ENCODE measurements at regions not wholly inside any gene's neighbourhood (a gene's known extent, or its start where the extent isn't known, plus 50 kb on each side); places are given as distances from the start of the nearest gene placed in this dataset.

- Histone ChIP-seq H3K36me3 (ENCODE audit: insufficient read depth, low read length) (no peaks in the 10 kb centered on the region), H3K27ac (ENCODE audit: low read depth, low read length) (no peak overlapping the region), H3K27me3 (ENCODE audit: insufficient read depth, low read length) (no peaks in the 10 kb centered on the region), H3K9me3 (ENCODE audit: insufficient read depth, low read depth, low read length) (no peaks in the 10 kb centered on the region), H3K4me1 (ENCODE audit: insufficient read depth, low read length) (no peaks in the 10 kb centered on the region), H3K9ac (ENCODE audit: low read depth, low read length) (no peak overlapping the region), H3K4me3 (ENCODE audit: low read length) (no peak overlapping the region)
- no CpG with 5 or more reads among the region's 1 CpG for WGBS
Measured at GRCh38 chr7:124557587-124557986, 208.0 kb downstream of the GPR37 start.

- H3K27me3 ChIP-seq (ENCODE audit: insufficient read depth, low read length), result no peaks in the 10 kb centered on the region
- no peaks in the 10 kb centered on the region for H3K36me3 ChIP-seq (ENCODE audit: insufficient read depth, low read length)
- H3K4me3 ChIP-seq (ENCODE audit: low read length), result no peak overlapping the region
- H3K9ac ChIP-seq (ENCODE audit: low read depth, low read length), result no peak overlapping the region
- H3K27ac ChIP-seq (ENCODE audit: low read depth, low read length), result no peak overlapping the region
- H3K9me3 ChIP-seq (ENCODE audit: insufficient read depth, low read depth, low read length), result no peaks in the 10 kb centered on the region
- H3K4me1 ChIP-seq (ENCODE audit: insufficient read depth, low read length), result no peaks in the 10 kb centered on the region
- WGBS, result 81% methylated on average over 4 of the region's 5 CpGs
Measured at GRCh38 chr7:124557101-124557500, 208.5 kb downstream of the GPR37 start.

GRCh38 chr7:124553502-124553901, 212.1 kb downstream of the GPR37 start:
- Histone ChIP-seq H3K27ac (ENCODE audit: low read depth, low read length) (no peak overlapping the region), H3K36me3 (ENCODE audit: insufficient read depth, low read length) (no peaks in the 10 kb centered on the region), H3K27me3 (ENCODE audit: insufficient read depth, low read length) (no peaks in the 10 kb centered on the region), H3K9ac (ENCODE audit: low read depth, low read length) (no peak overlapping the region), H3K4me3 (ENCODE audit: low read length) (no peak overlapping the region), H3K9me3 (ENCODE audit: insufficient read depth, low read depth, low read length) (no peaks in the 10 kb centered on the region), H3K4me1 (ENCODE audit: insufficient read depth, low read length) (no peaks in the 10 kb centered on the region)
- WGBS, result 92% methylated on average over 4 of the region's 4 CpGs

- Histone ChIP-seq H3K27me3 (ENCODE audit: insufficient read depth, low read length) (no peaks in the 10 kb centered on the region), H3K4me3 (ENCODE audit: low read length) (no peak overlapping the region), H3K9ac (ENCODE audit: low read depth, low read length) (no peak overlapping the region), H3K4me1 (ENCODE audit: insufficient read depth, low read length) (no peaks in the 10 kb centered on the region), H3K27ac (ENCODE audit: low read depth, low read length) (no peak overlapping the region), H3K36me3 (ENCODE audit: insufficient read depth, low read length) (no peaks in the 10 kb centered on the region), H3K9me3 (ENCODE audit: insufficient read depth, low read depth, low read length) (no peaks in the 10 kb centered on the region)
- WGBS, result 96% methylated on average over 2 of the region's 2 CpGs
Measured at GRCh38 chr7:124552217-124552616, 213.4 kb downstream of the GPR37 start.

- 73% methylated on average over 1 of the region's 1 CpG for WGBS
- no peaks in the 10 kb centered on the region for H3K4me1 ChIP-seq (ENCODE audit: insufficient read depth, low read length)
- H3K27ac ChIP-seq (ENCODE audit: low read depth, low read length), result no peak overlapping the region
- no peaks in the 10 kb centered on the region for H3K36me3 ChIP-seq (ENCODE audit: insufficient read depth, low read length)
- H3K4me3 ChIP-seq (ENCODE audit: low read length), result no peak overlapping the region
- H3K9ac ChIP-seq (ENCODE audit: low read depth, low read length), result no peak overlapping the region
- H3K9me3 ChIP-seq (ENCODE audit: insufficient read depth, low read depth, low read length), result no peaks in the 10 kb centered on the region
- no peaks in the 10 kb centered on the region for H3K27me3 ChIP-seq (ENCODE audit: insufficient read depth, low read length)
Measured at GRCh38 chr7:124550036-124550435, 215.6 kb downstream of the GPR37 start.

GRCh38 chr7:124542476-124542875, 223.1 kb downstream of the GPR37 start:
- H3K27ac ChIP-seq (ENCODE audit: low read depth, low read length), result no peak overlapping the region
- H3K9ac ChIP-seq (ENCODE audit: low read depth, low read length), result no peak overlapping the region
- H3K36me3 ChIP-seq (ENCODE audit: insufficient read depth, low read length), result no peaks in the 10 kb centered on the region
- no peaks in the 10 kb centered on the region for H3K9me3 ChIP-seq (ENCODE audit: insufficient read depth, low read depth, low read length)
- no peaks in the 10 kb centered on the region for H3K4me1 ChIP-seq (ENCODE audit: insufficient read depth, low read length)
- WGBS, result 91% methylated on average over 1 of the region's 1 CpG
- no peak overlapping the region for H3K4me3 ChIP-seq (ENCODE audit: low read length)
- H3K27me3 ChIP-seq (ENCODE audit: insufficient read depth, low read length), result no peaks in the 10 kb centered on the region

GRCh38 chr7:124536156-124536762, 229.3 kb downstream of the GPR37 start:
- no peaks in the 10 kb centered on the region for H3K36me3 ChIP-seq (ENCODE audit: insufficient read depth, low read length)
- H3K4me3 ChIP-seq (ENCODE audit: low read length), result no peak overlapping the region
- H3K9me3 ChIP-seq (ENCODE audit: insufficient read depth, low read depth, low read length), result no peaks in the 10 kb centered on the region
- 92% methylated on average over 3 of the region's 3 CpGs for WGBS
- H3K27ac ChIP-seq (ENCODE audit: low read depth, low read length), result no peak overlapping the region; the same call in 1 of the 2 replicates
- H3K9ac ChIP-seq (ENCODE audit: low read depth, low read length), result no peak overlapping the region
- H3K27me3 ChIP-seq (ENCODE audit: insufficient read depth, low read length), result no peaks in the 10 kb centered on the region
- peaks cover 8% of the 10 kb centered on the region; the same call in 1 of the 2 replicates for H3K4me1 ChIP-seq (ENCODE audit: insufficient read depth, low read length)

- Histone ChIP-seq H3K9me3 (ENCODE audit: insufficient read depth, low read depth, low read length) (peaks cover 10% of the 10 kb centered on the region), H3K9ac (ENCODE audit: low read depth, low read length) (no peak overlapping the region), H3K27ac (ENCODE audit: low read depth, low read length) (no peak overlapping the region), H3K36me3 (ENCODE audit: insufficient read depth, low read length) (no peaks in the 10 kb centered on the region), H3K4me1 (ENCODE audit: insufficient read depth, low read length) (peaks cover 8% of the 10 kb centered on the region; the same call in 1 of the 2 replicates), H3K4me3 (ENCODE audit: low read length) (no peak overlapping the region), H3K27me3 (ENCODE audit: insufficient read depth, low read length) (no peaks in the 10 kb centered on the region)
Measured at GRCh38 chr7:124532166-124532565, 233.4 kb downstream of the GPR37 start.

- Histone ChIP-seq H3K4me1 (ENCODE audit: insufficient read depth, low read length) (no peaks in the 10 kb centered on the region), H3K27me3 (ENCODE audit: insufficient read depth, low read length) (no peaks in the 10 kb centered on the region), H3K27ac (ENCODE audit: low read depth, low read length) (no peak overlapping the region), H3K4me3 (ENCODE audit: low read length) (no peak overlapping the region), H3K9ac (ENCODE audit: low read depth, low read length) (no peak overlapping the region), H3K9me3 (ENCODE audit: insufficient read depth, low read depth, low read length) (no peaks in the 10 kb centered on the region), H3K36me3 (ENCODE audit: insufficient read depth, low read length) (no peaks in the 10 kb centered on the region)
Measured at GRCh38 chr7:124516911-124517310, 248.7 kb downstream of the GPR37 start.

- H3K9me3 ChIP-seq (ENCODE audit: insufficient read depth, low read depth, low read length), result no peaks in the 10 kb centered on the region
- H3K27me3 ChIP-seq (ENCODE audit: insufficient read depth, low read length), result no peaks in the 10 kb centered on the region
- H3K4me1 ChIP-seq (ENCODE audit: insufficient read depth, low read length), result no peaks in the 10 kb centered on the region
- no peak overlapping the region for H3K9ac ChIP-seq (ENCODE audit: low read depth, low read length)
- 95% methylated on average over 3 of the region's 4 CpGs for WGBS
- H3K36me3 ChIP-seq (ENCODE audit: insufficient read depth, low read length), result no peaks in the 10 kb centered on the region
- no peak overlapping the region for H3K4me3 ChIP-seq (ENCODE audit: low read length)
- no peak overlapping the region for H3K27ac ChIP-seq (ENCODE audit: low read depth, low read length)
Measured at GRCh38 chr7:124515106-124515830, 250.3 kb downstream of the GPR37 start.

- Histone ChIP-seq H3K27me3 (ENCODE audit: insufficient read depth, low read length) (no peaks in the 10 kb centered on the region), H3K9ac (ENCODE audit: low read depth, low read length) (no peak overlapping the region), H3K36me3 (ENCODE audit: insufficient read depth, low read length) (no peaks in the 10 kb centered on the region), H3K4me3 (ENCODE audit: low read length) (no peak overlapping the region), H3K27ac (ENCODE audit: low read depth, low read length) (no peak overlapping the region), H3K4me1 (ENCODE audit: insufficient read depth, low read length) (no peaks in the 10 kb centered on the region), H3K9me3 (ENCODE audit: insufficient read depth, low read depth, low read length) (no peaks in the 10 kb centered on the region)
- 95% methylated on average over 2 of the region's 2 CpGs for WGBS
Measured at GRCh38 chr7:124514471-124514870, 251.1 kb downstream of the GPR37 start.

All from HUES64 (cell line).